Fibroblast of lung (primary cell): ENCODE measurements at regions not wholly inside any gene's neighbourhood (a gene's known extent, or its start where the extent isn't known, plus 50 kb on each side); places are given as distances from the start of the nearest gene placed in this dataset.

Experiments
- DNase-seq, 2 donors: peaks; one replicate each; pipeline versions ENCODE4 v3.0.0 to v3.0.0-alpha.2; 2010; ENCODE audit warnings: low read depth in 2 of 2
- H2AFZ ChIP-seq: 2 replicates; pipeline ENCODE4 v1.5.1; 2012; ENCODE audit warnings: low read length, control low read depth, inconsistent platforms
- H3K27ac ChIP-seq: 2 replicates; pipeline ENCODE4 v1.5.1; 2011; ENCODE audit warnings: low read length, control low read depth; ENCODE audit not compliant: insufficient read depth
- H3K27me3 ChIP-seq: 2 replicates; pipeline ENCODE4 v1.5.1; 2011; ENCODE audit warnings: mild to moderate bottlenecking, low read length; ENCODE audit not compliant: control insufficient read depth, insufficient read depth
- H3K36me3 ChIP-seq: 2 replicates; pipeline ENCODE4 v1.5.1; 2011; ENCODE audit warnings: low read length; ENCODE audit not compliant: control insufficient read depth, insufficient read depth
- H3K4me1 ChIP-seq: 2 replicates; pipeline ENCODE4 v1.5.1; 2011; ENCODE audit warnings: low read length; ENCODE audit not compliant: control insufficient read depth, insufficient read depth; ENCODE audit errors: extremely low read depth
- H3K4me2 ChIP-seq: 2 replicates; pipeline ENCODE4 v1.5.1; 2011; ENCODE audit warnings: low read length, control low read depth; ENCODE audit not compliant: insufficient read depth; ENCODE audit errors: extremely low read depth
- H3K4me3 ChIP-seq, 4 experiments: fragments of 200-600 bp in 1 of 4; sonication (generic) in 1 of 4; replicated peaks in 1 of 4; 2 replicates each; pipeline ENCODE4 v1.5.1; 2011 to 2016; ENCODE audit warnings: low read length in 4 of 4, low read depth in 3 of 4, mild to moderate bottlenecking in 3 of 4, control low read depth in 2 of 4, inconsistent platforms in 1 of 4, mixed read lengths in 1 of 4; ENCODE audit not compliant: insufficient read depth in 1 of 4; ENCODE audit errors: control extremely low read depth in 1 of 4
- H3K79me2 ChIP-seq: 2 replicates; pipeline ENCODE4 v1.5.1; 2012; ENCODE audit warnings: mild to moderate bottlenecking, low read length, inconsistent platforms; ENCODE audit not compliant: control insufficient read depth, insufficient read depth
- H3K9ac ChIP-seq: 2 replicates; pipeline ENCODE4 v1.5.1; 2011; ENCODE audit warnings: mild to moderate bottlenecking, low read length, control low read depth; ENCODE audit not compliant: insufficient read depth
- H3K9me3 ChIP-seq: 2 replicates; pipeline ENCODE4 v1.5.1; 2012; ENCODE audit warnings: low read depth, low read length; ENCODE audit not compliant: control insufficient read depth, insufficient read depth
- H4K20me1 ChIP-seq: 2 replicates; pipeline ENCODE4 v1.5.1; 2011; ENCODE audit warnings: low read length; ENCODE audit not compliant: control insufficient read depth, insufficient read depth; ENCODE audit errors: extremely low read depth
- CTCF ChIP-seq, 2 donors: IDR thresholded peaks in 1 of 2; conservative IDR thresholded peaks in 1 of 2; 1 replicate in 1 of 2; 2 replicates in 1 of 2; pipeline ENCODE4 v1.5.1; 2011 to 2012; ENCODE audit warnings: low read length in 2 of 2, control low read depth in 1 of 2, inconsistent platforms in 1 of 2, low read depth in 1 of 2, mild to moderate bottlenecking in 1 of 2
- EZH2 ChIP-seq: IDR thresholded peaks from 2 replicates; pipeline ENCODE4 v1.5.1; 2012; ENCODE audit warnings: low read length, control low read depth, mild to moderate bottlenecking; ENCODE audit errors: missing control alignments

- peak; percentile 42 to 89 for DNase-seq
Measured at GRCh38 chr20:47929368-47930115, 144.3 kb upstream of the SULF2 start.

GRCh38 chr20:47927944-47928343 lies 142.7 kb upstream of the SULF2 start:
- H3K4me3 ChIP-seq, result no peak overlapping the region
- no peak overlapping the region for H3K27ac ChIP-seq
- H3K4me2 ChIP-seq, result no peak overlapping the region
- no peaks in the 10 kb centered on the region for H3K9me3 ChIP-seq
- H3K36me3 ChIP-seq, result no peaks in the 10 kb centered on the region
- H3K27me3 ChIP-seq, result no peaks in the 10 kb centered on the region
- H3K9ac ChIP-seq, result no peak overlapping the region
- H3K79me2 ChIP-seq, result no peaks in the 10 kb centered on the region
- no peaks in the 10 kb centered on the region for H3K4me1 ChIP-seq
- no peak overlapping the region for H2AFZ ChIP-seq
- H4K20me1 ChIP-seq, result no peaks in the 10 kb centered on the region
- TF ChIP-seq CTCF (conservative IDR thresholded peaks at IDR 0.05 in 1 of 2, IDR thresholded peaks at IDR 0.05 in 1 of 2; ENCODE audit: low read depth in 1 of 2, low read length in 2 of 2), result no peak
- TF ChIP-seq EZH2, result no peak
- peak in 1 of 2 donors; percentile 24 for DNase-seq

More at GRCh38 chr20:47929368-47930115, 144.3 kb upstream of the SULF2 start:
- Histone ChIP-seq H3K36me3 (no peaks in the 10 kb centered on the region), H3K4me3 (no peak overlapping the region), H3K4me2 (no peak overlapping the region), H4K20me1 (no peaks in the 10 kb centered on the region), H3K27me3 (no peaks in the 10 kb centered on the region), H3K9me3 (no peaks in the 10 kb centered on the region), H3K4me1 (no peaks in the 10 kb centered on the region), H3K79me2 (no peaks in the 10 kb centered on the region), H3K27ac (no peak overlapping the region), H2AFZ (no peak overlapping the region), H3K9ac (no peak overlapping the region)
- no peak for TF ChIP-seq CTCF (conservative IDR thresholded peaks at IDR 0.05 in 1 of 2, IDR thresholded peaks at IDR 0.05 in 1 of 2; ENCODE audit: low read depth in 1 of 2, low read length in 2 of 2)

GRCh38 chr20:47927385-47927851 lies 142.1 kb upstream of the SULF2 start:
- no peaks in the 10 kb centered on the region for H3K27me3 ChIP-seq
- no peaks in the 10 kb centered on the region for H4K20me1 ChIP-seq
- H3K9ac ChIP-seq, result no peak overlapping the region
- TF ChIP-seq CTCF (conservative IDR thresholded peaks at IDR 0.05 in 1 of 2, IDR thresholded peaks at IDR 0.05 in 1 of 2; ENCODE audit: low read depth in 1 of 2, low read length in 2 of 2), result no peak
- no peak overlapping the region for H3K4me3 ChIP-seq
- peak; percentile 7 to 69 for DNase-seq
- H3K4me2 ChIP-seq, result no peak overlapping the region
- no peaks in the 10 kb centered on the region for H3K9me3 ChIP-seq
- no peak overlapping the region for H3K27ac ChIP-seq
- H3K4me1 ChIP-seq, result no peaks in the 10 kb centered on the region
- no peak overlapping the region for H2AFZ ChIP-seq
- H3K79me2 ChIP-seq, result no peaks in the 10 kb centered on the region
- H3K36me3 ChIP-seq, result no peaks in the 10 kb centered on the region
